Upper lobe of left lung (tissue), 6 donors: ENCODE measurements at regions not wholly inside any gene's neighbourhood (a gene's known extent, or its start where the extent isn't known, plus 50 kb on each side); places are given as distances from the start of the nearest gene placed in this dataset.
"Not testable (repeated sequence)": the region's sequence is repeated elsewhere in the genome, so short reads cannot be mapped to it uniquely, and the experiment has no call there.

Experiments
- ATAC-seq, 2 donors: fragments of 200-7000 bp; cut with Tn5 transposase; one replicate each; pipeline ENCODE4 v1.9.1; 2022; ENCODE audit warnings: mild to moderate bottlenecking in 2 of 2, moderate library complexity in 2 of 2; ENCODE audit not compliant: low FRiP score in 2 of 2
- DNase-seq, 2 donors: peaks; one replicate each; pipeline ENCODE4 v3.0.0-alpha.2; 2019 to 2020
- H3K27ac ChIP-seq, 4 donors: fragments of 200-600 bp; sonication (generic); one replicate each; pipeline ENCODE4 v1.5.1; 2016 to 2019
- H3K27me3 ChIP-seq, 4 donors: fragments of 200-600 bp; sonication (generic); one replicate each; pipeline ENCODE4 v1.5.1; 2017 to 2019
- H3K36me3 ChIP-seq, 4 donors: fragments of 200-600 bp; sonication (generic); one replicate each; pipeline ENCODE4 v1.5.1; 2016 to 2019
- H3K4me1 ChIP-seq, 4 donors: fragments of 200-600 bp; sonication (generic); one replicate each; pipeline ENCODE4 v1.5.1; 2018 to 2019
- H3K4me3 ChIP-seq, 4 donors: fragments of 200-600 bp; sonication (generic); one replicate each; pipeline ENCODE4 v1.5.1; 2017 to 2019; ENCODE audit warnings: mild to moderate bottlenecking in 2 of 4, moderate library complexity in 1 of 4
- H3K9me3 ChIP-seq, 4 donors: fragments of 200-600 bp; sonication (generic); one replicate each; pipeline ENCODE4 v1.5.1; 2018 to 2019
- EP300 ChIP-seq, 4 donors: sonication (generic); formaldehyde crosslinking; IDR thresholded peaks; one replicate each; pipeline ENCODE4 v1.5.1; 2017; ENCODE audit warnings: antibody characterized with exemption in 4 of 4, control low read depth in 2 of 4
- POLR2A ChIP-seq, 4 donors: fragments of 450-650 bp; IDR thresholded peaks; one replicate each; pipeline ENCODE4 v1.5.1; 2016 to 2017; ENCODE audit warnings: antibody characterized with exemption in 4 of 4, mild to moderate bottlenecking in 2 of 4
- POLR2AphosphoS5 ChIP-seq, 2 donors: sonication (generic); formaldehyde crosslinking; IDR thresholded peaks; one replicate each; pipeline ENCODE4 v1.5.1; 2017; ENCODE audit warnings: antibody characterized with exemption in 2 of 2
- whole genome bisulfite sequencing, 2 donors: methylation state at CpG; one replicate each; pipeline ENCODE4 v1.1.5; 2017 to 2018; 5-methylcytosine and 5-hydroxymethylcytosine counted together
- TF ChIP-seq, protein P1 (sequence below), 6 experiments: fragments of 450-650 bp in 4 of 6; fragments of 200-600 bp in 2 of 6; sonication (generic) in 2 of 6; IDR thresholded peaks; one replicate each; pipeline ENCODE4 v1.5.1; 2016 to 2019; ENCODE audit warnings: antibody characterized with exemption in 6 of 6
- donor health status: DM: no; HTN: no; CAD: no; lungs with moderate emphysema.
- donor health status: DM: no; HTN: yes; CAD: no; lungs with severe emphysema.

DNA sequence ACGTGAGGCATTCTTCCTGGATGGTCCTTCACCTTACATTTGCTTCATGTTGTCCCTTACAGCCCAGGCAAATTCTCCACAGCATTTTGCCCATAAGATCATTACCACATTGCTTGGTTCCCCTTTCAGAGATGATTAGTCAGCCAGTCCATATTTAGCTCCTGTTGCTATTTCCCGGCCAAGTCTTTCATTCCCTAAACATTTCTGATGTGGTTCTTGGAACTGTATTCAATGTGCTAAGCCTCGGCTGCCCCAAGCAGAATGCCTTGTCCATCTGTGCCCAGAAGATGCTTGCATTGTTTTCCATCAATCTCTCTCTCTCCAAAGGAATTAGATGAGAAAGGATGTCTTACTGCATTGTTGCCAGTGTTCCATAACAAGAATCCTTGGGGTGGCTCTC, 420.9 kb upstream of the CAMK1G start:
- no peaks in the 10 kb centered on the region for H3K9me3 ChIP-seq
- TF ChIP-seq EP300 (IDR thresholded peaks at IDR 0.05), result no peak
- TF ChIP-seq POLR2AphosphoS5 (IDR thresholded peaks at IDR 0.05), result no peak
- TF ChIP-seq, protein P1, sequence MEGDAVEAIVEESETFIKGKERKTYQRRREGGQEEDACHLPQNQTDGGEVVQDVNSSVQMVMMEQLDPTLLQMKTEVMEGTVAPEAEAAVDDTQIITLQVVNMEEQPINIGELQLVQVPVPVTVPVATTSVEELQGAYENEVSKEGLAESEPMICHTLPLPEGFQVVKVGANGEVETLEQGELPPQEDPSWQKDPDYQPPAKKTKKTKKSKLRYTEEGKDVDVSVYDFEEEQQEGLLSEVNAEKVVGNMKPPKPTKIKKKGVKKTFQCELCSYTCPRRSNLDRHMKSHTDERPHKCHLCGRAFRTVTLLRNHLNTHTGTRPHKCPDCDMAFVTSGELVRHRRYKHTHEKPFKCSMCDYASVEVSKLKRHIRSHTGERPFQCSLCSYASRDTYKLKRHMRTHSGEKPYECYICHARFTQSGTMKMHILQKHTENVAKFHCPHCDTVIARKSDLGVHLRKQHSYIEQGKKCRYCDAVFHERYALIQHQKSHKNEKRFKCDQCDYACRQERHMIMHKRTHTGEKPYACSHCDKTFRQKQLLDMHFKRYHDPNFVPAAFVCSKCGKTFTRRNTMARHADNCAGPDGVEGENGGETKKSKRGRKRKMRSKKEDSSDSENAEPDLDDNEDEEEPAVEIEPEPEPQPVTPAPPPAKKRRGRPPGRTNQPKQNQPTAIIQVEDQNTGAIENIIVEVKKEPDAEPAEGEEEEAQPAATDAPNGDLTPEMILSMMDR (IDR thresholded peaks at IDR 0.05), result no peak
- TF ChIP-seq POLR2A (IDR thresholded peaks at IDR 0.05), result no peak
- WGBS, 2 donors, result 72 to 83% methylated on average over 3 of the region's 3 CpGs
- DNase-seq, result no peak
- no peak overlapping the region for H3K27ac ChIP-seq
- H3K4me1 ChIP-seq, result no peaks in the 10 kb centered on the region
- H3K36me3 ChIP-seq, result no peaks in the 10 kb centered on the region
- H3K27me3 ChIP-seq, result no peaks in the 10 kb centered on the region
- no peak overlapping the region for H3K4me3 ChIP-seq
- no peak for ATAC-seq

DNA sequence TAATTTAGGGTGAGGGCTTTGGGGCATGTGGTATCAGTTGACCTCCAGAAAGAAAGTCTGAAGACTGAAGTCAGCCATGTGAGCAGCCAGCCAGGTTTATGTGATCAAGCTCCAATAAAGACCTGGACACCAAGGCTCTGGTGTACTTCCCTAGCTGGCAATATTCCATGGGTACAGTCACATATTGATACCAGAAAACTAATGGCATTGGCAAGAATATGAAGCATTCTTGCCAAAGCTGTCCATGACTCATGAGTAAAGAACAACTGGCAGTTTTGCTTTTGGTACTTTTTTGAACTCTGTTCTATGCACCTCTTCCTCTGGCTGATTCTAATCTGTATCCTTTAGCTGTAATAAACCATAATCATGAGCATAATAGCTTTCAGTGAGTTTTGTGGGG, 415.3 kb upstream of the CAMK1G start:
- Histone ChIP-seq H3K4me1 (no peaks in the 10 kb centered on the region), H3K36me3 (no peaks in the 10 kb centered on the region), H3K27me3 (no peaks in the 10 kb centered on the region), H3K27ac (no peak overlapping the region), H3K4me3 (no peak overlapping the region), H3K9me3 (no peaks in the 10 kb centered on the region)
- ATAC-seq, result no peak
- TF ChIP-seq POLR2AphosphoS5 (IDR thresholded peaks at IDR 0.05) (no peak), EP300 (IDR thresholded peaks at IDR 0.05) (no peak)
- no peak for DNase-seq

DNA sequence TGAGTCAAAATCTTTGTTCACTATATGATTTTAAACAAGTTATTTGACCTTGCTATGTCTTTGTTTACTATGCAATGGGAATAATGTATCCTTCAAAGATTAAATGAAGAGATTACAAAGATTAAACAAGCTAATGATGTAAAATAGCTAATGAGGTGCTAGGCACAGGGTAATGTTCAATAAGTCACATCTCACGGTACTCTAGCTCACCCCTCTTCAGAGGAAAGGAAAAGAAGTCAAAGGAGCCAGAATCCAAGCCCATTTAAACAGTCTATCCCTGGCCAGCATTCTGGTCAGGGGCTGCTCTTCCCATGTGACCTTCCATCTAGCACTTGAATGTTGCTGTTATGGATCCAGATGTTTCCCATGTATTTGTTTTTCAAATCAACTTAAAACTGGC, 412.4 kb upstream of the CAMK1G start:
- Histone ChIP-seq H3K27ac (no peak overlapping the region), H3K36me3 (no peaks in the 10 kb centered on the region), H3K4me1 (no peaks in the 10 kb centered on the region), H3K4me3 (no peak overlapping the region), H3K9me3 (no peaks in the 10 kb centered on the region), H3K27me3 (no peaks in the 10 kb centered on the region)
- DNase-seq, result no peak
- no peak for TF ChIP-seq POLR2AphosphoS5 (IDR thresholded peaks at IDR 0.05)
- TF ChIP-seq, protein P1 (IDR thresholded peaks at IDR 0.05), result no peak
- TF ChIP-seq POLR2A (IDR thresholded peaks at IDR 0.05), result no peak
- no peak for TF ChIP-seq EP300 (IDR thresholded peaks at IDR 0.05)
- WGBS, 2 donors, result 0% methylated on average over 1 of the region's 1 CpG
- ATAC-seq, result no peak

DNA sequence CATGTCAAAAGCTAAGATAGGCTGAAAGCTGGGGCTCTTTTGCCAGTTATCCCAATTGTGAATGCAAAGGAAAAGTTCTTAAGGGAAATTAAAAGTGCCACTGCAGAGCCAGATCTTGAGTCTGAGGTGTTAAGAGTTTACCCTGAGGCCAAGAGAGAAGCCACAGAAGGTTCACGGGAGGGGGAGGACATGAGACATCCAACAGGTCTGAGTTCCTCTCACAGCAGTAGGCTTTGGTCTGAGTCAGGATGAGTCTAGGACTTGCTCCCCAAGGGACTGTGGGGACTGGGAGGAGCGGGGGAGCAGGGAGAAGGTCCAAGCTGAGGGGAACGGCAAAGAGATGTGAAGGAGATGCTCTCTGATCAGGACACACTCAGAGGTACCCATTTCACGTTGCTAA, 411.2 kb upstream of the CAMK1G start:
- ATAC-seq, result no peak
- H3K4me3 ChIP-seq, result no peak overlapping the region
- no peaks in the 10 kb centered on the region for H3K36me3 ChIP-seq
- H3K9me3 ChIP-seq, result no peaks in the 10 kb centered on the region
- no peak for TF ChIP-seq EP300 (IDR thresholded peaks at IDR 0.05)
- TF ChIP-seq POLR2A (IDR thresholded peaks at IDR 0.05), result no peak
- no peak for TF ChIP-seq POLR2AphosphoS5 (IDR thresholded peaks at IDR 0.05)
- TF ChIP-seq, protein P1 (IDR thresholded peaks at IDR 0.05), result no peak
- 85 to 86% methylated on average over 4 of the region's 4 CpGs for WGBS, 2 donors
- DNase-seq, result no peak
- H3K27ac ChIP-seq, result no peak overlapping the region
- H3K4me1 ChIP-seq, result no peaks in the 10 kb centered on the region
- H3K27me3 ChIP-seq, result no peaks in the 10 kb centered on the region

DNA sequence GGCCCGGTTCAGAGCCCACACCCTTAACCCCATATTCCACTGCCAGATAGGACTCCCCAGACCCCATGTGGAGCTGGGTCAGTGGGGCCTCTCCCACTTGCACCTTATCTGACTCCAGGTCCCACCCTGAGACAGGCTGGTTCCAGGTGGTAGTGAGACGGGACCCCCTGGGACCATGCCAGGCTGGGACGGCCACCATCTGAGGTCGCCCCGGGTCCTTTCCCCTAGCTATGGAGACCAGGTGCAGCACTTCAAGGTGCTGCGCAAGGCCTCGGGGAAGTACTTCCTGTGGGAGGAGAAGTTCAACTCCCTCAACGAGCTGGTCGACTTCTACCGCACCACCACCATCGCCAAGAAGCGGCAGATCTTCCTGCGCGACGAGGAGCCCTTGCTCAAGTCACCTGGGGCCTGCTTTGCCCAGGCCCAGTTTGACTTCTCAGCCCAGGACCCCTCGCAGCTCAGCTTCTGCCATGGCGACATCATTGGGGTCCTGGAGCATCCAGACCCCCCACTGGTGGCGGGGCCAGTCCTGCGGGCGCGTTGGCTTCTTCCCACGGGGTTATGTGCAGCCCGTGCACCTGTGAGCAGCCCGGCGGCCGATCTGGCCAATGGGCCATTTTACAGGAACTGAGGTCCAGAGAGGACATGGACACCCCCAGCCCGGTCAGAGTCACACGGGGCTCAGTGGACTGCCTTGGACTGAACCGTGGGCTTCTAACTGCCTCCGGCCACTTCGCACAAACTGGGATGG, 410.5 kb upstream of the CAMK1G start:
- H3K9me3 ChIP-seq, H3K36me3 ChIP-seq, H3K4me1 ChIP-seq, H3K27me3 ChIP-seq, H3K27ac ChIP-seq, H3K4me3 ChIP-seq: not testable (repeated sequence)
- 83 to 91% methylated on average over 1 to 29 of the region's 31 CpGs for WGBS, 2 donors
- DNase-seq, result peak in 1 of 2 donors; percentile 63
- peak in 1 of 2 donors; percentile 60 for ATAC-seq

DNA sequence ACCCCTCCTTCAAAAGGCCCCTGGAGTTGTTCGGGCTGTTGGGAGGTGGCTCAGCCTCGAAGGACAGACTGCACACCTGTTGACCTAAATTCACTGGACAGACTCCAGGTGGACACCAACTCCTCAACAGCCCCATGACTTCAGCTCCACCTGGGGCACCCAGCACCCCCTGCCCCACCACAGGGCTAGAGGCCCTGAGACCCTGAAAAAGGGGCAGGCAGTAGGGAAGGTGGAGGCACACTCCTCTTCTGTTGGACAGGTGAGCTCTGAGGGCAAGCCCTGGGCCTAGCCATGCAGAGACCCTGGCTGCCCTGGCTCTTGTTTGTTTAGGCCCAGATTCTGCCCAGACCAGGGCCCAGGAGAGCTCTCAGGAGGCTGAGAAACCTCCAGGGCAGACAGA, 409.7 kb upstream of the CAMK1G start:
- ATAC-seq (peak; percentile 19 to 53), DNase-seq (peak in 1 of 2 donors; percentile 12)
- not testable (repeated sequence) for H3K27me3 ChIP-seq, H3K4me1 ChIP-seq, H3K9me3 ChIP-seq, H3K27ac ChIP-seq, H3K4me3 ChIP-seq, H3K36me3 ChIP-seq
- 89% methylated on average over 2 of the region's 2 CpGs; no CpG with 5 or more reads in 1 of the 2 donors for WGBS, 2 donors
